Transverse colon (tissue), 4 donors: ENCODE measurements at regions not wholly inside any gene's neighbourhood (a gene's known extent, or its start where the extent isn't known, plus 50 kb on each side); places are given as distances from the start of the nearest gene placed in this dataset.

Experiments
- DNase-seq: peaks from one replicate; pipeline ENCODE4 v3.0.0-alpha.2; 2019
- H3K27ac ChIP-seq, 4 donors: fragments of 200-600 bp; sonication (generic); 2 replicates each; pipeline ENCODE4 v1.5.1; 2016 to 2018; ENCODE audit warnings: inconsistent platforms in 4 of 4
- H3K27me3 ChIP-seq: fragments of 200-600 bp; sonication (generic); 2 replicates; pipeline ENCODE4 v1.5.1; 2017; ENCODE audit warnings: inconsistent platforms
- H3K36me3 ChIP-seq, 4 donors: fragments of 200-600 bp; sonication (generic); 2 replicates each; pipeline ENCODE4 v1.5.1; 2017 to 2019; ENCODE audit warnings: inconsistent platforms in 4 of 4
- H3K4me1 ChIP-seq, 4 donors: fragments of 200-600 bp; sonication (generic); 2 replicates each; pipeline ENCODE4 v1.5.1; 2017 to 2020; ENCODE audit warnings: inconsistent platforms in 4 of 4
- H3K4me3 ChIP-seq, 4 donors: fragments of 200-600 bp; sonication (generic); 1 replicate in 1 of 4; 2 replicates in 3 of 4; pipeline versions ENCODE4 v1.5.1 to v1.6.1; 2017 to 2019; ENCODE audit warnings: inconsistent platforms in 4 of 4
- H3K9me3 ChIP-seq, 2 donors: fragments of 200-600 bp; sonication (generic); 2 replicates each; pipeline ENCODE4 v1.5.1; 2017 to 2019; ENCODE audit warnings: inconsistent platforms in 2 of 2
- EP300 ChIP-seq: sonication (generic); formaldehyde crosslinking; IDR thresholded peaks from one replicate; pipeline ENCODE4 v1.6.1; 2017; ENCODE audit warnings: antibody characterized with exemption, low read depth
- POLR2A ChIP-seq: fragments of 450-650 bp; IDR thresholded peaks from one replicate; pipeline ENCODE4 v1.6.1; 2016; ENCODE audit warnings: antibody characterized with exemption, mild to moderate bottlenecking, moderate library complexity
- POLR2AphosphoS5 ChIP-seq, 3 donors: sonication (generic); formaldehyde crosslinking; IDR thresholded peaks; one replicate each; pipeline ENCODE4 v1.6.1; 2016; ENCODE audit warnings: antibody characterized with exemption in 3 of 3
- WGBS, 2 donors: methylation state at CpG; one replicate each; pipeline ENCODE4 v1.1.5; 2018; ENCODE audit warnings: low coverage in 1 of 2; 5-methylcytosine and 5-hydroxymethylcytosine counted together
- in situ Hi-C, 4 donors: fragments of 200-750 bp; cut with MboI; loops; one replicate each; pipeline versions ENCODE4 v1.15.0 to v1.15.1; 2017; ENCODE audit warnings: low sequenced_read_pairs in 3 of 4, low pct_ligation_motif_present in 1 of 4, low pct_unique_long_range_greater_than_20kb in 1 of 4
- intact Hi-C: fragments of 100-400 bp; cut with DNase I; formaldehyde crosslinking; loops from one replicate; pipeline ENCODE4 v1.15.1; 2023; ENCODE audit warnings: low total_unique reads
- TF ChIP-seq, protein P1 (sequence below), 5 experiments: fragments of 200-600 bp in 3 of 5; fragments of 450-650 bp in 2 of 5; sonication (generic) in 3 of 5; IDR thresholded peaks; 1 replicate in 2 of 5; 2 replicates in 3 of 5; pipeline ENCODE4 v1.5.1; 2016 to 2017; ENCODE audit warnings: antibody characterized with exemption in 5 of 5, inconsistent platforms in 3 of 5, mild to moderate bottlenecking in 2 of 5, moderate library complexity in 1 of 5

DNA sequence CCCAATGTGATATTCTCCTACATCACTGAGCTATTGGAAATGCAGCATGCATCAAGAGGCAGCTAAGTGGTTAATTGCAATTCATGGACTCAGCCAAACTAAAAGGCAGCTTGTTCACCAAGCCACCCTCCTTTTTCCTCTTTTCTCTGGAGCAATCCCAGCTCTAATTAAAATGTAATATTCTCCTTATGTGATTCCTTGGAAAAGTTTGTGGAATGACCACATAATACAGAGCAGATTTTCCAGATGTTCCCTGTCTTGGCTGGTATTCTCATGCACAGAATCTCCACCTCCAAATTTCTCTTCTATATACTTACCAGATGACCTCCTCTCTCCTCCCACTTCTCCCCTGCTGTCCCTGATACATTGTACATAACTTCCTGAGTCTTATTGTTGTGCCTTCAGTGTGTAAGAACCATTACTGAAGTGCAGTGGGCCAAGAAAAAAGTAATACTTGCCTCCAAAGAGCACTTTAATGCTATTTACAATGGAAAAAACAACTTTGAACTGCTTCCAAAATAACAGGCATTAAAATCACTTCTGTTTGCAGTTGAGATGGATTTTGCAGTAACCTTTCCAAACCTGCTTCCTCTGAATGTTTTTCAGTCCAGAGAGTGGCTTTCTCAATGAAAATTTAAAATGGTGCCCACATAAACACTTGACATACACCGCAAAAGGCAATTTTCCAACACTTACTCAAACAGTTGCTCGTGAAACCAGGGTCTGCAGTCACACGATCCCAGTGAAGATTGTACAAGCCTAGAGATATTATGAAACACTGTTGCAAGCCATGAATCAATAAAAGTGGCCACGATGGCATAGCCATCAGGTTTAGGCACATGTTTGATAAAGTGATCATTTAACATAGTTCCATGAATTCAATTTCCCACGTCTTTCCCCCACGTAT lies 258.0 kb downstream of the MTX2 start:
- Histone ChIP-seq H3K4me1 (no peaks in the 10 kb centered on the region), H3K27me3 (no peaks in the 10 kb centered on the region), H3K27ac (no peak overlapping the region), H3K4me3 (no peak overlapping the region), H3K9me3 (no peaks in the 10 kb centered on the region), H3K36me3 (no peaks in the 10 kb centered on the region)
- no peak for DNase-seq
- WGBS, 2 donors: 73 to 76% methylated on average over 6 of the region's 6 CpGs
- in situ Hi-C loops (no loop called here), intact Hi-C loops (no loop called here)
- TF ChIP-seq POLR2A (no peak), POLR2AphosphoS5 (IDR thresholded peaks at IDR 0.05) (no peak), EP300 (no peak)
- TF ChIP-seq, protein P1, sequence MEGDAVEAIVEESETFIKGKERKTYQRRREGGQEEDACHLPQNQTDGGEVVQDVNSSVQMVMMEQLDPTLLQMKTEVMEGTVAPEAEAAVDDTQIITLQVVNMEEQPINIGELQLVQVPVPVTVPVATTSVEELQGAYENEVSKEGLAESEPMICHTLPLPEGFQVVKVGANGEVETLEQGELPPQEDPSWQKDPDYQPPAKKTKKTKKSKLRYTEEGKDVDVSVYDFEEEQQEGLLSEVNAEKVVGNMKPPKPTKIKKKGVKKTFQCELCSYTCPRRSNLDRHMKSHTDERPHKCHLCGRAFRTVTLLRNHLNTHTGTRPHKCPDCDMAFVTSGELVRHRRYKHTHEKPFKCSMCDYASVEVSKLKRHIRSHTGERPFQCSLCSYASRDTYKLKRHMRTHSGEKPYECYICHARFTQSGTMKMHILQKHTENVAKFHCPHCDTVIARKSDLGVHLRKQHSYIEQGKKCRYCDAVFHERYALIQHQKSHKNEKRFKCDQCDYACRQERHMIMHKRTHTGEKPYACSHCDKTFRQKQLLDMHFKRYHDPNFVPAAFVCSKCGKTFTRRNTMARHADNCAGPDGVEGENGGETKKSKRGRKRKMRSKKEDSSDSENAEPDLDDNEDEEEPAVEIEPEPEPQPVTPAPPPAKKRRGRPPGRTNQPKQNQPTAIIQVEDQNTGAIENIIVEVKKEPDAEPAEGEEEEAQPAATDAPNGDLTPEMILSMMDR (IDR thresholded peaks at IDR 0.05): no peak

DNA sequence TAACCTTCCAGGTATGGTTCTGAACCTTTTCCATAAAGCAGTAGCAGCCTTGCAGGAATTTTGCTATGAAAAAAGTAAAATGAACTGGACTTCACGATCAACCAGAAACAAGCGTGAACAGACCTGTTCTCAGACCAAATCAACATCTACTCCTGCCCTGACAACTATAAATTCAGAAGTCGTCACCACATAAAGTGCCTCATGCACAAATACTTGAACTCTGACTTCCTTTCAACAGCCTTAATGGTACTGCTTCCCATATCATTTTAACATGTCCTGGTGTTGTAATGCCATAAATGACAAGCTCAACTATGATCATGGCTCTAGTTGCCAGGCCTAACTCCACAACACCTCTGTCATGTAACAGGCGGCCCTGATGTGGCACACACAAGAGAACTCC lies 262.4 kb downstream of the MTX2 start:
- TF ChIP-seq POLR2A: no peak
- no peak for TF ChIP-seq POLR2AphosphoS5 (IDR thresholded peaks at IDR 0.05)
- no peak for TF ChIP-seq EP300
- Histone ChIP-seq H3K4me3 (no peak overlapping the region), H3K27me3 (no peaks in the 10 kb centered on the region), H3K9me3 (no peaks in the 10 kb centered on the region), H3K27ac (no peak overlapping the region), H3K4me1 (no peaks in the 10 kb centered on the region), H3K36me3 (no peaks in the 10 kb centered on the region)
- 79 to 91% methylated on average over 3 to 4 of the region's 4 CpGs for WGBS, 2 donors
- intact Hi-C loops: no loop called here
- in situ Hi-C loops: no loop called here
- DNase-seq: no peak

DNA sequence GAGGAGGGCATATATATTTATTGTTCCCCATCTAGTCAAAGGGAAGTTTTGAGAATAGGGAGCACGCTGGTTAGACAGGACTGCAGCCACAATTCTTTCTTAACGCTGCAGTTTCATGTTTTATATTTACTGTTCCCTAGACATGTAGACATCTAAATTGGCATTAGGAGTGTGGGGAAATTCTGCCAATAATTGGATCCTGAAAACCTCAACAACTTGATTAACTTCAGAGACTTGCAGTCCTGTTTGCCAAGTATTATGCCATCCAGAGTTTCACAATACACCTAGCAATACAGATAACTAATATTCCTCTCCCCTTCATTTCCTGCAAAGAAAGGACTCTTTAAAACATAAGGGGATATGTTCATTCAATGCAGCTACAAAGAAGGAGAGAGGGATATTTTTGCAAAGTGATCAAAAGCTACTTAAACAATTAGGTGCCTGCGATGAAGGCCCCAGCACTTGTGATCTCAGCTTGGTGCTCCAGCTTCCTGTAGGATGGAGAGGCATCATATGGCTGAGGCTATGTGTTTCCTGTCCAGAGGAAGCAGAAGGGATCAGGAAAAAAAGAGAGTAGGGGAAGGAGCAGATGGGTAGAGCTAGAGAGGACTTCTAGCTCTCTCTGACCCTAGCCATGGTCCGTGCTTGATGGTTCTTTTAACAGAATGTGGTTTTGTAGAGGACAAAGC lies 264.4 kb downstream of the MTX2 start:
- no peaks in the 10 kb centered on the region for H3K36me3 ChIP-seq
- in situ Hi-C loops: no loop called here
- H3K4me3 ChIP-seq: no peak overlapping the region
- no peaks in the 10 kb centered on the region for H3K4me1 ChIP-seq
- no peaks in the 10 kb centered on the region for H3K9me3 ChIP-seq
- no peak for DNase-seq
- TF ChIP-seq, protein P1 (IDR thresholded peaks at IDR 0.05): no peak
- TF ChIP-seq POLR2A (no peak), POLR2AphosphoS5 (IDR thresholded peaks at IDR 0.05) (no peak), EP300 (no peak)
- 86 to 91% methylated on average over 4 of the region's 4 CpGs for WGBS, 2 donors
- intact Hi-C loops: no loop called here
- H3K27ac ChIP-seq: no peak overlapping the region
- no peaks in the 10 kb centered on the region for H3K27me3 ChIP-seq

DNA sequence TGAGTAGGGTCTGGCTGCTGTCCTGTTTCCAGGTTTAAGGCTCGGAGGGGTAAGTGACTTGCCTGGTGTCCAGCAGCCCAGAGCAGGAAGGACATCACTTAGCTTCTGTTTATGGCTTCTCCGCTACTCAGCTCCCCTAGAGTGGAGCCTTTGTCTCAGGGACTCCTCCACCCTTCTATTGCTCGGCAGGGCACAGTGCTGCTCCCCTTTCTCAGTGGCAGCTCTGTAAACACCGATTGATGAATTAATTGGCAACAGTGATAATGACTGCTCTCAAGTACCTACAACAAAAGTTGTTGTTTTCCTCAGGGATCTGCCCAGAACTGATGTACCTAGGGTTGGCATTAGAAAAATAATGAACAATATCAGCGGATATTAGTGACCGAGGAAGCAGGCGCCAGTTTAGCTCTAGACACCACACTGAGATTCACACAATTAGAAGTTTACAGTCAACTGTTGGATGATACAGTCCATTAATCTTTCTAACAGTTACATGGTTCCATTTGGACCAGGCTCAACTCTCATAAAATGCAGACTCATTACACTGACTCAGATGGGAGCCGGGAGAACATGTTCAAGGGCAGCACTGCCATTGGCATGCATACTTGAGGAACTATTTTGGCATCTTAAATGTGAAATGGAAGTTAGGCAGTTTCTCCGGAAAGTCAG lies 265.7 kb downstream of the MTX2 start:
- TF ChIP-seq POLR2A (no peak), POLR2AphosphoS5 (IDR thresholded peaks at IDR 0.05) (no peak), EP300 (no peak)
- TF ChIP-seq, protein P1 (IDR thresholded peaks at IDR 0.05): no peak
- H3K4me3 ChIP-seq: no peak overlapping the region
- intact Hi-C loops: no loop called here
- no peaks in the 10 kb centered on the region for H3K36me3 ChIP-seq
- H3K9me3 ChIP-seq: no peaks in the 10 kb centered on the region
- WGBS, 2 donors: 76 to 80% methylated on average over 2 to 9 of the region's 9 CpGs
- in situ Hi-C loops: no loop called here
- no peaks in the 10 kb centered on the region for H3K4me1 ChIP-seq
- no peak for DNase-seq
- H3K27me3 ChIP-seq: no peaks in the 10 kb centered on the region
- no peak overlapping the region for H3K27ac ChIP-seq
